ENCODE measurements at regions not wholly inside any gene's neighbourhood (a gene's known extent, or its start where the extent isn't known, plus 50 kb on each side); places are given as distances from the start of the nearest gene placed in this dataset.

GRCh38 chr18:56148373-56148772 lies 490.0 kb downstream of the TXNL1 start:
- TF ChIP-seq POLR2A (IDR thresholded peaks at IDR 0.05; ENCODE audit: low read depth) (no peak), CTCF (IDR thresholded peaks at IDR 0.05) (no peak), POLR2AphosphoS5 (IDR thresholded peaks at IDR 0.05) (no peak)
